Panc1 (cell line): ENCODE measurements at regions not wholly inside any gene's neighbourhood (a gene's known extent, or its start where the extent isn't known, plus 50 kb on each side); places are given as distances from the start of the nearest gene placed in this dataset.

Source experiments
- ATAC-seq: fragments of 200-7000 bp; cut with Tn5 transposase; 2 replicates; pipeline ENCODE4 v1.9.1; 2020; ENCODE audit warnings: mild to moderate bottlenecking, moderate library complexity
- BruUV-seq: library from RNA; stranded (reverse); fragments of 400-500 nt; replicated peaks from 2 replicates; lab custom pipeline; 2021; lab: Mats Ljungman, UMichigan
- CTCF ChIA-PET: fragments of 300-600 bp; sonication (Branson Sonifier 250); formaldehyde crosslinking; loops from one replicate; lab custom pipeline; 2022; ENCODE audit warnings: antibody characterized with exemption; lab: Charles Lee
- POLR2A ChIA-PET: fragments of 300-600 bp; sonication (Branson Sonifier 250); formaldehyde crosslinking; loops from one replicate; lab custom pipeline; 2022; ENCODE audit warnings: antibody characterized with exemption; lab: Charles Lee
- DNase-seq: peaks from one replicate; pipeline ENCODE4 v3.0.0-alpha.2; 2010; ENCODE audit warnings: low read depth, low spot score
- H3K27ac ChIP-seq: 2 replicates; pipeline ENCODE4 v1.5.1; 2011; ENCODE audit warnings: mild to moderate bottlenecking, low read length, inconsistent platforms
- H3K27me3 ChIP-seq: fragments of 200-500 bp; sonication (Bioruptor generic); 2 replicates; pipeline ENCODE4 v1.6.0; 2014; ENCODE audit warnings: low read length, inconsistent platforms; ENCODE audit not compliant: control insufficient read depth, insufficient read depth
- H3K36me3 ChIP-seq: fragments of 200-500 bp; sonication (Bioruptor generic); 2 replicates; pipeline ENCODE4 v1.5.1; 2014; ENCODE audit warnings: inconsistent platforms, mild to moderate bottlenecking, low read length, moderate library complexity; ENCODE audit not compliant: control insufficient read depth, insufficient read depth
- H3K4me1 ChIP-seq: 2 replicates; pipeline ENCODE4 v1.5.1; 2011; ENCODE audit warnings: inconsistent platforms, mild to moderate bottlenecking, low read length, moderate library complexity; ENCODE audit not compliant: control insufficient read depth, insufficient read depth
- H3K4me3 ChIP-seq, 2 experiments: 2 replicates each; pipeline ENCODE4 v1.5.1; 2011 to 2012; ENCODE audit warnings: low read depth in 2 of 2, low read length in 2 of 2, mild to moderate bottlenecking in 2 of 2, inconsistent platforms in 1 of 2, moderate library complexity in 1 of 2
- H3K9me3 ChIP-seq: fragments of 200-500 bp; sonication (Bioruptor generic); 2 replicates; pipeline ENCODE4 v1.5.1; 2014; ENCODE audit warnings: low read depth, mild to moderate bottlenecking, inconsistent platforms, low read length, moderate library complexity; ENCODE audit not compliant: control insufficient read depth, insufficient read depth
- CTCF ChIP-seq: fragments of 450-650 bp; IDR thresholded peaks from 2 replicates; pipeline ENCODE4 v1.5.1; 2017; ENCODE audit warnings: mild to moderate bottlenecking
- POLR2AphosphoS5 ChIP-seq: IDR thresholded peaks from 2 replicates; pipeline ENCODE4 v1.6.1; 2012; ENCODE audit warnings: mild to moderate bottlenecking, low read depth, low read length, moderate library complexity
- REST ChIP-seq, 2 experiments: IDR thresholded peaks; 2 replicates each; pipeline ENCODE4 v1.6.1; 2011 to 2012; ENCODE audit warnings: low read depth in 2 of 2, control low read depth in 1 of 2, low read length in 1 of 2, mild to moderate bottlenecking in 1 of 2, moderate library complexity in 1 of 2; ENCODE audit not compliant: insufficient read depth in 1 of 2
- SIN3A ChIP-seq: IDR thresholded peaks from 2 replicates; pipeline ENCODE4 v1.6.1; 2012; ENCODE audit warnings: low read depth, mild to moderate bottlenecking, low read length, moderate library complexity, borderline replicate concordance; ENCODE audit not compliant: insufficient read depth
- TCF7L2 ChIP-seq: IDR thresholded peaks from 2 replicates; pipeline ENCODE4 v1.6.1; 2011; ENCODE audit warnings: mild to moderate bottlenecking, low read depth, low read length, inconsistent platforms
- in situ Hi-C: cut with HindIII; loops from 2 replicates; pipeline ENCODE4 v1.10.0; 2016; ENCODE audit warnings: low sequenced_read_pairs, low pct_unique_long_range_greater_than_20kb
- intact Hi-C: fragments of 100-400 bp; cut with micrococcal nuclease; formaldehyde crosslinking; loops from one replicate; pipeline ENCODE4 v1.10.0; 2022; ENCODE audit not compliant: unreplicated experiment

- CTCF ChIA-PET = interaction anchor here (0.5 to 0.7 kb wide), 3 partner anchors 39 to 573 kb away, joined by 3 to 4 read pairs (median 3); no protein-coding TSS in a partner anchor
- DNase-seq = no peak
Observed at GRCh38 chr6:14037402-14038277, 79.9 kb upstream of the CD83 start.

More at GRCh38 chr6:14037402-14038277, 79.9 kb upstream of the CD83 start:
- POLR2A ChIA-PET = no interaction called here
- in situ Hi-C loops = no loop called here
- intact Hi-C loops = no loop called here
- H3K9me3 ChIP-seq = no peaks in the 10 kb centered on the region
- H3K36me3 ChIP-seq = no peaks in the 10 kb centered on the region
- ATAC-seq = no peak
- TF ChIP-seq REST (IDR thresholded peaks at IDR 0.05; ENCODE audit: insufficient read depth in 1 of 2, low read depth in 2 of 2, low read length in 1 of 2) (no peak), TCF7L2 (no peak), SIN3A (no peak), CTCF (no peak), POLR2AphosphoS5 (no peak)
- BruUV-seq = no TSS peak
- no peaks in the 10 kb centered on the region for H3K27me3 ChIP-seq
- no peak overlapping the region for H3K27ac ChIP-seq
- H3K4me3 ChIP-seq = no peak overlapping the region
- no peaks in the 10 kb centered on the region for H3K4me1 ChIP-seq
